HG03571 (cell line): ENCODE measurements at regions not wholly inside any gene's neighbourhood (a gene's known extent, or its start where the extent isn't known, plus 50 kb on each side); places are given as distances from the start of the nearest gene placed in this dataset.

Experiments
- ATAC-seq: cut with Tn5 transposase; IDR thresholded peaks from one replicate; pipeline ENCODE4 v1.9.1; 2021; ENCODE audit not compliant: unreplicated experiment

DNA sequence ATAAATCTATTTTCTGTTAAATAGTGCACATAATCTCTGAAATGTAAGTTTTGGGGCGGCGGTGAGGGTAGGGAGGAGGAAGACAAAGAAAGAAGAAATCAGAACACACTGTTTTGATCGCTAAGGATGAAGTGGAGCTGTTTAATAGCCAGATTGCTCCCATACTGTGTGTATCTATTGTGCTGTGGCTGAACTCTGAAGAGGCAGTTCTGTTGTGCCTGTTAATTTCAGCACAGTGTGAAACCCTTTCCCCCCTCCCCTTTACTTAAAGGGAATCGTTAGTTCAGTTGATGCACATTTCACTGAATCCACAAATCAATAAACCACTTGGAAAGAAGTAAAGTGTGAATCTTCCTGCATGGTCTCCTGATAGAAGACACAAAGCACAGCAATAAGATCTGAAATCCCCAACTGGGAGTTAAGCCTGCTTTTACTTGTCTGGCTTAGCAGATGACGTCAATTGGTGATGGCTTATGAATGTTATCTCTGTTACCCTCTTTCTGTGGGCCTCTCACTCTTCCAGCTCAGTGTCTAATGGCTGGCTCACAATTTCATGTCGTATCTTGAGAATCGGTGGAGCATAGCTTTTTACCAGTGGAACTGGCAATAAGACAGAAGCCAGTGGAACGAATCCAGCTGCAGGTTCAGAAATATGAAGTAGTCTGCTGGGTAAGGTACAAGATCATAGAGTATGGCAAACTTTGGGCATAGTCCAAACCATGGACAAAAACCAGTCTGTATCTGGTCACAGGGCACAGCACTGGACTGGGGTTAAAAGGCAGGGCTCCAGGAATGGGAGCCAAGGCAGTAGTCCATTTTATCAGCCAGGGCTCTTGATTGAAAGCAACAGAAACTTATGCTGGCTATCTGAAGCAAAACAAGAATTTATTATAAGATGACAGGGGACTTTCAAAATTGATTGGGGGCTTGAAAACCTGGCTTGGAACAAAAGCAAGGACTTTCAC is 413.5 kb upstream of the SEL1L start:
- ATAC-seq, result no peak

DNA sequence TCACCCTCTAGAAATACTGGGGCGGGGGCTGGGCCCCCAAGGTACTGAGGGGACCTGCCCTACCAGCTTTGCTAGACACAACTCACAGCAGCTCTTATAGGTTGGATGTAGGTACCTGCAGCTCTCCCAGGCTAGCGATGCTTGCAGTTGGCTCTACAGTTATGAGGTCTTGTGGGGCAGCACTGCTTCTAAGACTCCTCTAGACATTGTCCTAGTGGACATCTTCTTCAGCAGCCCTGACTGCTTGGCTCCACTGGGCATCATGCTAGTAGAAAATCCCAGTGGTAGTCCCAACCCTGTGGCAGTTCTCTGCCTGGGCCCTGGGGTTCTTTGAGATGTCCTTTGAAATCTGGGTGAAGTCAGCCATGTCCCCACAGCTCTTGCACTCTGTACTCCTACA is 419.3 kb upstream of the SEL1L start:
- no peak for ATAC-seq

GRCh38 chr14:81953419-81953818 is 419.8 kb upstream of the SEL1L start:
- no peak for ATAC-seq

GRCh38 chr14:81955123-81955522 is 421.5 kb upstream of the SEL1L start:
- no peak for ATAC-seq

GRCh38 chr14:81960781-81961180 is 427.1 kb upstream of the SEL1L start:
- no peak for ATAC-seq

DNA sequence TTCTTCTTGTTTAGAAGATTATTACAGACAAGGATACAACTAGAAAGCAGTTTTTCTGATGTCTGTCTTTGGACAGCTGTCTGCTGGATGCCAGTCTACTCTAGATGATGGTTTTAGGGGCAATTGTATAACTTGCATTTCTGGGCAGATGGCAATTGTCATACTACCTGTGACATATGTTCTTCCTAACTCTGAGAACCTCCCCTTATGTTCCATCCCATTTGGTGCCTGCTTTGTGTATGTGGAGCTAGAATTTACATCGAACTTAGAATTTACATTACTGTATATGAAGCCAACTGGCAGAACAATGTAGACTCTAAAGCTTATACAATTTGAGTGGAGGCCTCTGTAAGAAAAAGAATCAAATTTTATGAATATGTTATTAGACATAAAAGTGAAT is 430.2 kb upstream of the SEL1L start:
- ATAC-seq, result no peak

- ATAC-seq, result no peak
Observed at GRCh38 chr14:81970307-81970706, 436.7 kb upstream of the SEL1L start.

- ATAC-seq, result no peak
Observed at GRCh38 chr14:81971911-81972310, 438.3 kb upstream of the SEL1L start.

DNA sequence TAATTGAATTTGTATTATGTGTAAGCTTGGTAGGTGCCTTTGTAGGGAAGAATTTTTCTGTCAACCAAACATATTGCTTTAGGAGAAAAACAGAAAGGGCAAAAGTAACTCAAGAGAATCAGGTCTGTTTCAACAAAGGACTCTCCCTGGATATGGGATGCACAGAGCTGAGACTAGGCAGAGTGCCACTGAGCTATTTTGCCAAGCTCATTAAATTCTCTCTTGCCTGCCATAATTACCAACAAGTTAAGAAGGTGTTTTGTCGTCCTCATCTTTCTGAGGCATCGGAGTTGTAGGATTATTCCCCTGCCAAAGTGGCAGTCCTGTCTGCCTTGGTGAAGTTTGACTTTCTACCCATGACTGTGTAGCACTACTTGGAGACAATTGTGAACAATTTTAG is 438.9 kb upstream of the SEL1L start:
- ATAC-seq, result no peak

DNA sequence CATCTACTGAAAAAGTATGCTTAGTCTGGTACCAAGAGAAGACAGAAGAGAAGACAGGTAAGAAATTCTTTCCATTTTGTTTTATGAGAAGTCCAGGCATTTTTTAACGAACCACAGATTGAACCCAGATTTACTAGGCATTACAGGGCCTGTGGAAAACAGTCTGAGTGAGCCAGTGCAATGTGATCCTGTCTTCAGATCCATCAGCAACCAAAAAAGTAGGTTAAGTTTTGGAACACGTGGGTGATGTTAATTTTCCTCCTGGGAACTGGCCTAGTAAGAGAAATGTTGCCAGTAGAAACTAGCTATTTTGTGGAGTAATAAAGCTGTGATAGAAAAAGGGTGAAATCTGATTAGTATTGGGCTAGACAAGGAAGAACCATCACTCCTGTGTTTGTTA is 440.9 kb upstream of the SEL1L start:
- ATAC-seq, result no peak

DNA sequence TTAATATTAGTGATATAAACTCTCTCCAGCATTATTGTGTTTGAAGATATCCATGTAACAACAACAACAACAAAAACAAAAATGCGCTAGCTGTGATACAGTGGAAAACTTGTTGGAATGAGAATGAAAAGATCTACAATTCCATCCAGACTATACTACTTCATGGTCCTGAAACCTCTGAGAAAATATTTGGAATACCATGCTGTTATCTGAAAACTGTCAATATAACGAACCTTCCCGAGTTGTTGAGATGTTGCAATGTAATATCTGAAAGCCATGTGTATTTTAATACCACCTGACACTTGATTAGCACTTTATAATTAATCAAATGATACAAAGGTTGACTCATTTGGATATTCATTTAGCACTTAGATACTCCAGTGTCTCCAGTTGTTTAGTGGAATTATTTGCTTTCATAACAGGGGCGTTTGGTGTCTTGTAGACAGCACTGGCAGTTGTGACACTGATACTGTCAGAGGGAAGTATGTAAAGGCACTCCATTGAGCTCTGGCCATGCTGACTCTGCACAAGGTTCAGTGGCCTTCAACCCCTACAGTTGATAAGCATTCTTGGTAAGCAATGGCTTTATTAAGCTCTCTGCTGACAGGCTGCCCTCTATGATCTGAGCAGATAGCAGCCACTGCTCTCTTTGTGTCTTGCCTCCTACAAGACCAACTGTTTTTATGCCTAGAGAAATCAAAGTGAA is 447.1 kb upstream of the SEL1L start:
- ATAC-seq, result no peak

GRCh38 chr14:81981307-81981675 is 447.6 kb upstream of the SEL1L start:
- no peak for ATAC-seq

- no peak for ATAC-seq
Observed at GRCh38 chr14:81982046-81982445, 448.4 kb upstream of the SEL1L start.

GRCh38 chr14:81986005-81986404 is 452.4 kb upstream of the SEL1L start:
- no peak for ATAC-seq

GRCh38 chr14:81989211-81989610 is 455.6 kb upstream of the SEL1L start:
- ATAC-seq, result no peak

DNA sequence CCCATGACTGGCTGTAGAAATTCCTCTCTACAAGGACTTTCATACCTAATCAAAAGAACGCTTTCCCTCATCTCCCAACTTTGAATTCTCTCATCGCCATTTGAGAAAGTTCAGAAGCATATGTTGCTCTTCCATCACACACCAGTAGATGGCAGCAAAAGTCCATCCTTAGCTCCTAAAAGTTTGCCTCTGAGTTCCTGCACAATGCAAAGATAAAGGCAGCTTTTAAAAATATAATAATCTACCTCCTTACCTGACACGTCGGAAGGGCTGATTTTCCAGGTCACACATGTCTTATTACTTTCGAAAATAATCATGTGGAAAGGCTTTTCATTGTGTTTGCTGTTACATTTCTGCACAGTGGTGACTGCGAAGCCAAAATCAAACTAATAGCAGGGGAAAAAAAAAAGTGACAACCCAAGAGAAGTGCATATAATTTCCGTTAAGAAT is 456.7 kb upstream of the SEL1L start:
- no peak for ATAC-seq

- ATAC-seq, result no peak
Observed at GRCh38 chr14:81991998-81992397, 458.3 kb upstream of the SEL1L start.

DNA sequence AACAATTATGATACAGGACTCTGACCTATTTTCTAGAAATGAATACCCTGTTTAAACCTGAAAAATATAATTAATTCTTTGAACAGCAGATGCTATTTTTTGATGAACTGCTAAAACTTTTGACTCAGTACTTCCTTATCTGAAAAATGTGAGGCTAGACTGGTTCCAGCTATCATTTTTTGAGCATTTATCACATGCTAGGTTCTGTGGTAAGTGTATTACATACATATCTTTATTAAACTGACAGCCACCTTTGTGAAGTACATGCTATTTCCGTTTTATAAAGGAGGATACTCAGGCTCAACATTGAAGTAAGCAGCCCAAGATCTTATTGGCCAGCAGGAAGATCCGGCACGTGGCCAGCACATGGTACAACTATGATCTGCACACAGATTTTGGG is 459.8 kb upstream of the SEL1L start:
- no peak for ATAC-seq

GRCh38 chr14:82003426-82003825 is 469.8 kb upstream of the SEL1L start:
- no peak for ATAC-seq

- no peak for ATAC-seq
Observed at GRCh38 chr14:82009076-82009475, 475.4 kb upstream of the SEL1L start.

GRCh38 chr14:82009993-82010392 is 476.3 kb upstream of the SEL1L start:
- no peak for ATAC-seq

DNA sequence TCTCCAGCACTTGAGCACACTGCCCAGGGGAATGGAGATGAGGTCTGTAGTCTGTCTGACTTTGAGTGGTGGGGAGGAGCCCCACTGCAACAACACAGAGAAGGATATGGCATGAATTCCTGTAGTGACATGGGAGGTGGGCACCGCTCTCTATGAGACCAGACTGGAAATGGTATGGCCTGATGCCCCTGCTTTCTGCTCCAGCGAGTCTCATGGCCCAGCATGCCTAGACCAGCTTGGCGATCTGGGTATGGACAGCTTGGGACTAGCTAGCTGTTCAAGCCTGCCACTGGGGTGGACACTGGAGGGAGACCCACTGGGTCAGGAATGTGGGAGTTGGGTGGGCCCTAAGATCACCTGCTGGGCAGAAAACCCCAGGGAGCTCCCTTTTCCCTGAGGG is 477.8 kb upstream of the SEL1L start:
- no peak for ATAC-seq
